Gastroesophageal sphincter (tissue), 4 donors: ENCODE measurements at regions not wholly inside any gene's neighbourhood (a gene's known extent, or its start where the extent isn't known, plus 50 kb on each side); places are given as distances from the start of the nearest gene placed in this dataset.

ENCODE experiments used
- ATAC-seq: fragments of 150-250 bp; one replicate; pipeline ENCODE4 v1.9.1; 2016; ENCODE audit warnings: mild to moderate bottlenecking, moderate library complexity
- H3K27ac ChIP-seq, 4 donors: fragments of 200-600 bp; sonication (generic) in 3 of 4; 1 replicate in 3 of 4; 2 replicates in 1 of 4; pipeline ENCODE4 v1.5.1; 2016 to 2019
- H3K27me3 ChIP-seq: fragments of 200-600 bp; sonication (generic); one replicate; pipeline ENCODE4 v1.5.1; 2019
- H3K36me3 ChIP-seq, 2 donors: fragments of 200-600 bp; sonication (generic); one replicate each; pipeline ENCODE4 v1.5.1; 2019; ENCODE audit warnings: control low read depth in 1 of 2
- H3K4me1 ChIP-seq, 3 donors: fragments of 200-600 bp; sonication (generic); 1 replicate in 2 of 3; 2 replicates in 1 of 3; pipeline ENCODE4 v1.5.1; 2016 to 2019; ENCODE audit warnings: control low read depth in 2 of 3
- H3K4me3 ChIP-seq, 2 donors: fragments of 200-600 bp; sonication (generic); one replicate each; pipeline ENCODE4 v1.5.1; 2019; ENCODE audit warnings: mild to moderate bottlenecking in 1 of 2, moderate library complexity in 1 of 2
- H3K9me3 ChIP-seq, 3 donors: fragments of 200-600 bp; sonication (generic); one replicate each; pipeline ENCODE4 v1.5.1; 2017 to 2019; ENCODE audit warnings: control low read depth in 2 of 3
- CTCF ChIP-seq, 4 experiments: fragments of 200-600 bp in 2 of 4; fragments of 450-650 bp in 2 of 4; sonication (generic) in 1 of 4; IDR thresholded peaks; one replicate each; pipeline ENCODE4 v1.5.1; 2017 to 2019; ENCODE audit warnings: antibody characterized with exemption in 4 of 4, mild to moderate bottlenecking in 2 of 4, moderate library complexity in 2 of 4
- EP300 ChIP-seq: sonication (generic); formaldehyde crosslinking; IDR thresholded peaks from one replicate; pipeline ENCODE4 v1.6.1; 2017; ENCODE audit warnings: antibody characterized with exemption, mild to moderate bottlenecking
- POLR2A ChIP-seq, 2 donors: fragments of 450-650 bp; IDR thresholded peaks; one replicate each; pipeline ENCODE4 v1.6.1; 2017; ENCODE audit warnings: antibody characterized with exemption in 2 of 2, mild to moderate bottlenecking in 2 of 2, moderate library complexity in 1 of 2
- POLR2AphosphoS5 ChIP-seq: sonication (generic); formaldehyde crosslinking; IDR thresholded peaks from one replicate; pipeline ENCODE4 v1.6.1; 2017; ENCODE audit warnings: antibody characterized with exemption
- WGBS, 2 donors: methylation state at CpG; one replicate each; pipeline ENCODE4 v1.1.5; 2018; ENCODE audit warnings: low coverage in 1 of 2; 5-methylcytosine and 5-hydroxymethylcytosine counted together

- no peak overlapping the region for H3K4me3 ChIP-seq
- H3K36me3 ChIP-seq = no peaks in the 10 kb centered on the region
- no peaks in the 10 kb centered on the region for H3K27me3 ChIP-seq
- H3K27ac ChIP-seq = no peak overlapping the region
- TF ChIP-seq POLR2AphosphoS5 = no peak
- 40 to 43% methylated on average over 2 of the region's 2 CpGs for WGBS, 2 donors
- ATAC-seq = no peak
- H3K9me3 ChIP-seq = no peaks in the 10 kb centered on the region
- H3K4me1 ChIP-seq = no peaks in the 10 kb centered on the region
Observed at GRCh38 chr7:22667562-22668239, 59.3 kb upstream of the IL6 start.

- no peak for TF ChIP-seq POLR2AphosphoS5
- TF ChIP-seq EP300 = no peak
- TF ChIP-seq POLR2A (IDR thresholded peaks at IDR 0.05) = no peak
- TF ChIP-seq CTCF (IDR thresholded peaks at IDR 0.05) = no peak
- no peaks in the 10 kb centered on the region for H3K27me3 ChIP-seq
- ATAC-seq = no peak
- 93 to 95% methylated on average over 6 to 11 of the region's 13 CpGs for WGBS, 2 donors
- H3K27ac ChIP-seq = no peak overlapping the region
- no peak overlapping the region for H3K4me3 ChIP-seq
- H3K9me3 ChIP-seq = no peaks in the 10 kb centered on the region
- no peaks in the 10 kb centered on the region for H3K4me1 ChIP-seq
- no peaks in the 10 kb centered on the region for H3K36me3 ChIP-seq
Observed at GRCh38 chr7:22667187-22667561, 59.8 kb upstream of the IL6 start.

DNA sequence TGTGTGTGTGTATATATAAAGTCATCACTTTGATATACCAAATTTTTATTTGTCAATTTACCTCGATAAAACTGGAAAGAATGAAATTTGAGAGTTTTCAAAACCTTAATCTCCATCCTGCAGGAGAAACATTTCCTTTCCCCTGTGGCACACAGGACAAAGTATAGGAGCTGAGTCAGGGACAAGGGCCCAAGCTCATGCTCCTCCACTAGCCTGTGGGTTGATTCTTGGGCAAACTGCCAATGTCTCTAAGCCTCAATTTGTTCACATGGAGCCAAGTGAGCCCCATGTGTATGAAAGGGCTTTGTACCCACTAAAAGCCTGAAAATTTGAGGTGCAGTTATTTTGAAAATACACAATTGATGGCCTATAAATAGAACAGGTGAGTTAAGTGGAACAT lies 60.3 kb upstream of the IL6 start:
- Histone ChIP-seq H3K9me3 (no peaks in the 10 kb centered on the region), H3K36me3 (no peaks in the 10 kb centered on the region), H3K27me3 (no peaks in the 10 kb centered on the region), H3K27ac (no peak overlapping the region), H3K4me3 (no peak overlapping the region), H3K4me1 (no peaks in the 10 kb centered on the region)
- 33 to 50% methylated on average over 1 of the region's 1 CpG for WGBS, 2 donors
- TF ChIP-seq POLR2A (IDR thresholded peaks at IDR 0.05) (no peak), EP300 (no peak), POLR2AphosphoS5 (no peak), CTCF (IDR thresholded peaks at IDR 0.05) (no peak)
- ATAC-seq = no peak

GRCh38 chr7:22665923-22666322 lies 61.1 kb upstream of the IL6 start:
- WGBS, 2 donors = 90 to 94% methylated on average over 7 of the region's 7 CpGs
- Histone ChIP-seq H3K4me1 (no peaks in the 10 kb centered on the region), H3K9me3 (no peaks in the 10 kb centered on the region), H3K4me3 (no peak overlapping the region), H3K36me3 (no peaks in the 10 kb centered on the region), H3K27me3 (no peaks in the 10 kb centered on the region), H3K27ac (no peak overlapping the region)
- TF ChIP-seq CTCF (IDR thresholded peaks at IDR 0.05) (no peak), EP300 (no peak), POLR2AphosphoS5 (no peak), POLR2A (IDR thresholded peaks at IDR 0.05) (no peak)
- ATAC-seq = no peak

DNA sequence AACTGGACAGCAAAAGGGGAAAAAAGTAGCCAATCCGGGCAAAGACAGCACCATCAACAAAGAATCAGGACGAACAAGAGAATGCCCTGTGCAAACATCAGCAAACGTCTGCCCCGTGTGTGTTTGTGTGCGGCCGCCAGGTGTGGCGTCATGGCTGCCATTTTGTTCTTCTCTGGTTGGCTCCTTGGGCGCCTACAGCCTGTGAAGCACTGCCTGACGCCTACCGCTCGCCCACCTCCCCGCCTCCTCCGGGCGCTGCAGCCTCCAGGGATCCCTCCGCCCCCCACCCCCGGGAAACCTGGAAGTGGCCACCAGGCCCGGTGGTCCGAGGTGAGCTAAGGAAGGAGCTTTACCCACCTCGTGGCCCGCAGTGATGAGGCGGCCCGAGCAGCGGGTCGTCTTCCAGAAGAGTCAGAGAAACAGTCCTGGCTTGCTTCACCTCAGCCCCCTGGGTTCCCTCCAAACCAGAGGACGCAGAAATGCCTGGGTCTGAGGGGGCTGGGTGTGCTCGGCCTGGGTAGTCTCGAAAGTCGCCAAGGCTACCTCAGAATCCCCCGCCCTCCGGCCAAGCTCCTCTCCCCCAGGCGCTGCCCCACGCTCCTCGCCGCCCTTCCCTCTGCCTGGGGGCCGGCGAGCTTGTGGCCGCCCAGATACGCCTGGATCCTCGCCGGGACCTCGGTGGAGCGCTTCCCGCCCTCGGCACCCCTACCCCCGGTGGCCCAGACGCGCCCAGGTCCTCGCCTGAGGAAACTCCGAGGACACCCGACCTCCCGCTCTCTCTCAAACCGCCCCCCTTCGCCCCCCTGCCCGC lies 61.8 kb upstream of the IL6 start:
- no peak for ATAC-seq
- no peak overlapping the region for H3K27ac ChIP-seq
- H3K4me3 ChIP-seq = no peak overlapping the region
- 93 to 100% methylated on average over 2 to 10 of the region's 54 CpGs for whole genome bisulfite sequencing, 2 donors
- no peak for TF ChIP-seq POLR2A (IDR thresholded peaks at IDR 0.05)
- TF ChIP-seq POLR2AphosphoS5 = no peak
- no peak for TF ChIP-seq EP300
- TF ChIP-seq CTCF (IDR thresholded peaks at IDR 0.05) = no peak
- no peaks in the 10 kb centered on the region for H3K9me3 ChIP-seq
- H3K36me3 ChIP-seq = no peaks in the 10 kb centered on the region
- no peaks in the 10 kb centered on the region for H3K4me1 ChIP-seq
- no peaks in the 10 kb centered on the region for H3K27me3 ChIP-seq
